ENCODE measurements at regions not wholly inside any gene's neighbourhood (a gene's known extent, or its start where the extent isn't known, plus 50 kb on each side); places are given as distances from the start of the nearest gene placed in this dataset.

DNA sequence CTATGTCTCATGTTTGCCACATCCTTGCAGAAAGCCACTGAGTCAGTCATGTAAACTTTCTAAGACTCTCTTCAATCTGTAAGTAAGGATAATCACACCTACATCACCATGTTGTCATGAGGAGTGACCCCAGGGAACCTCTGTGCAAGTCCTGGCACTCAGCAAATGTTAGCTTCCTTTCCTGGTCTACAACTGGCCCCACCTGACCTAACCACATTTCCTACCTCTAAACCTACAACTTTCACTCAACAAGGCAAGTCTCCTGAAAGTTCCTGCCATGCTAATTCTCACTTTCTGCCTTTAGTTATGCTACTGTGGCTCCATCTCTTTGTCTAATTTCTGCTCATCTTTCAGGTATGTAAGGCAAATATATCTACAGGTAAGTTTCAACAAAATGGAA is 72.3 kb upstream of the SEM1 start:
- TF ChIP-seq, protein P1, sequence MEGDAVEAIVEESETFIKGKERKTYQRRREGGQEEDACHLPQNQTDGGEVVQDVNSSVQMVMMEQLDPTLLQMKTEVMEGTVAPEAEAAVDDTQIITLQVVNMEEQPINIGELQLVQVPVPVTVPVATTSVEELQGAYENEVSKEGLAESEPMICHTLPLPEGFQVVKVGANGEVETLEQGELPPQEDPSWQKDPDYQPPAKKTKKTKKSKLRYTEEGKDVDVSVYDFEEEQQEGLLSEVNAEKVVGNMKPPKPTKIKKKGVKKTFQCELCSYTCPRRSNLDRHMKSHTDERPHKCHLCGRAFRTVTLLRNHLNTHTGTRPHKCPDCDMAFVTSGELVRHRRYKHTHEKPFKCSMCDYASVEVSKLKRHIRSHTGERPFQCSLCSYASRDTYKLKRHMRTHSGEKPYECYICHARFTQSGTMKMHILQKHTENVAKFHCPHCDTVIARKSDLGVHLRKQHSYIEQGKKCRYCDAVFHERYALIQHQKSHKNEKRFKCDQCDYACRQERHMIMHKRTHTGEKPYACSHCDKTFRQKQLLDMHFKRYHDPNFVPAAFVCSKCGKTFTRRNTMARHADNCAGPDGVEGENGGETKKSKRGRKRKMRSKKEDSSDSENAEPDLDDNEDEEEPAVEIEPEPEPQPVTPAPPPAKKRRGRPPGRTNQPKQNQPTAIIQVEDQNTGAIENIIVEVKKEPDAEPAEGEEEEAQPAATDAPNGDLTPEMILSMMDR (IDR thresholded peaks at IDR 0.05) = no peak
- no peak for TF ChIP-seq POLR2A (IDR thresholded peaks at IDR 0.05)
